GM06990 (cell line): ENCODE measurements at regions not wholly inside any gene's neighbourhood (a gene's known extent, or its start where the extent isn't known, plus 50 kb on each side); places are given as distances from the start of the nearest gene placed in this dataset.

Source experiments
- DNase-seq: peaks from one replicate; pipeline ENCODE4 v3.0.0-alpha.2; 2011; ENCODE audit not compliant: insufficient read length; ENCODE audit errors: extremely low read depth
- H3K27me3 ChIP-seq: replicated peaks from 2 replicates; pipeline ENCODE4 v1.6.0; 2011; ENCODE audit warnings: low read length; ENCODE audit not compliant: control insufficient read depth, insufficient read depth
- H3K36me3 ChIP-seq: 2 replicates; pipeline ENCODE4 v1.5.1; 2011; ENCODE audit warnings: low read length; ENCODE audit not compliant: control insufficient read depth, insufficient read depth
- H3K4me3 ChIP-seq: replicated peaks from 2 replicates; pipeline ENCODE4 v1.5.1; 2011; ENCODE audit warnings: low read depth, mild to moderate bottlenecking, control low read depth, low read length
- TF ChIP-seq, protein P1 (sequence below): IDR thresholded peaks from 2 replicates; pipeline ENCODE4 v1.5.1; 2011; ENCODE audit warnings: low read length, control low read depth, mild to moderate bottlenecking, inconsistent platforms; ENCODE audit not compliant: insufficient read depth, poor library complexity, severe bottlenecking

DNA sequence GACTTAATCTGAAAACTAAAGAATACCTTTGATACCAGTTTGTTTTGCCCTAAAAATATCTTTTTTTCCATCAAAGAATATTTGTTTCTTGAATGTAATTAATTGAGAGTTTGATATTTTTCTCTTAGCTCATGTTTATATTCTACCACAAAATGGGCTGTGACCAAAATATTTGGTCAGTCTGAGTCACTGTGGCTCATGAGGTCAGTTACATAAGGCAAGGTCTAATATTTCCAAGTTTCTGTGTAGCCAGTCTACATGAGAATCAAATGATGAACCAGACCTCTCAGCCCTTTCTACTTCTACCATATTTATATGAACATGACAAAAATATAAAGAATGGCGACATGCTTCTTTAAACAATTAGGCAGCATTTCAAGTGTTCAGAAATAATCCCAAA, 83.0 kb upstream of the IVNS1ABP start:
- H3K27me3 ChIP-seq, result no peaks in the 10 kb centered on the region
- TF ChIP-seq, protein P1, sequence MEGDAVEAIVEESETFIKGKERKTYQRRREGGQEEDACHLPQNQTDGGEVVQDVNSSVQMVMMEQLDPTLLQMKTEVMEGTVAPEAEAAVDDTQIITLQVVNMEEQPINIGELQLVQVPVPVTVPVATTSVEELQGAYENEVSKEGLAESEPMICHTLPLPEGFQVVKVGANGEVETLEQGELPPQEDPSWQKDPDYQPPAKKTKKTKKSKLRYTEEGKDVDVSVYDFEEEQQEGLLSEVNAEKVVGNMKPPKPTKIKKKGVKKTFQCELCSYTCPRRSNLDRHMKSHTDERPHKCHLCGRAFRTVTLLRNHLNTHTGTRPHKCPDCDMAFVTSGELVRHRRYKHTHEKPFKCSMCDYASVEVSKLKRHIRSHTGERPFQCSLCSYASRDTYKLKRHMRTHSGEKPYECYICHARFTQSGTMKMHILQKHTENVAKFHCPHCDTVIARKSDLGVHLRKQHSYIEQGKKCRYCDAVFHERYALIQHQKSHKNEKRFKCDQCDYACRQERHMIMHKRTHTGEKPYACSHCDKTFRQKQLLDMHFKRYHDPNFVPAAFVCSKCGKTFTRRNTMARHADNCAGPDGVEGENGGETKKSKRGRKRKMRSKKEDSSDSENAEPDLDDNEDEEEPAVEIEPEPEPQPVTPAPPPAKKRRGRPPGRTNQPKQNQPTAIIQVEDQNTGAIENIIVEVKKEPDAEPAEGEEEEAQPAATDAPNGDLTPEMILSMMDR, result no peak
- H3K4me3 ChIP-seq, result no peak overlapping the region
- DNase-seq, result no peak
- H3K36me3 ChIP-seq, result no peaks in the 10 kb centered on the region

DNA sequence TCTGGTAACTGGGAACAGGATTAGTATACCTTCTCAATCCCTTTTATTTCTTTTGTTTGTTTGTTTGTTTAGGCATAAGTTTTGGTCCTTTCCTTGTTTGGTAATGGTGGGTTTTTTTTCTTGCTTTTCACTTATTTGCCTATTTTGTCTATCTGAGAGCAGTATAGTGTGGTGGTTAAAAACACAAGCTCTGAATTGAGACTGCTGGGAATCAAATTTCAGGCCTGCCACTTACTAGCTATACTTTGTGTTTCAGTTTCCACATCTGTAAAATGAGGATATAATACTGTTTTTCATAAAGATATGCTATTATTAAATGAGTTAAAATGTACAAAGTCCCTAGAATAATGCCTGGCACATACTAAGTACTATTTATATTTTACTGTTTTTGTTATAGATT, 81.6 kb upstream of the IVNS1ABP start:
- TF ChIP-seq, protein P1, result no peak
- DNase-seq, result no peak
- Histone ChIP-seq H3K4me3 (no peak overlapping the region), H3K27me3 (no peaks in the 10 kb centered on the region), H3K36me3 (no peaks in the 10 kb centered on the region)

DNA sequence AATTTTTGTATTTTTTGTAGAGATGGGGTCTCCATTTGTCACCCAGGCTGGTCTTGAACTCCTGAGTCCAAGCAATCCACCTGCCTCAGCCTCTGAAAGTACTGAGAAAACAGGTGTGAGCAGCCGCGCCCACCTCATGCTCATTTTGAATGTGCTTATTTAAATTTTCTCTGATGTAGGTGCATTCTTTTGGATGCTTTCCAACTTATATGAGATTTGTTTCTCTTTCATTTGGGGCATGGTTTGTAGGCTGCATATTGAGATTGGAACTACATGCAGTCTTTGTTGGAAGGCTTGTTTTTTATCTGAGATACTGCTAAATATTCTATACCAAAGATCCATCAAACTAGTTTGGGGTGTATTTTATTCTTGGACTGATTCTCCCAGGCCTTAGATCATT, 81.0 kb upstream of the IVNS1ABP start:
- H3K4me3 ChIP-seq, result no peak overlapping the region
- no peaks in the 10 kb centered on the region for H3K36me3 ChIP-seq
- H3K27me3 ChIP-seq, result no peaks in the 10 kb centered on the region
- DNase-seq, result no peak
- TF ChIP-seq, protein P1, result no peak

- no peak for DNase-seq
- no peaks in the 10 kb centered on the region for H3K27me3 ChIP-seq
- TF ChIP-seq, protein P1, result no peak
- H3K4me3 ChIP-seq, result no peak overlapping the region
- H3K36me3 ChIP-seq, result no peaks in the 10 kb centered on the region
Observed at GRCh38 chr1:185397183-185397582, 80.1 kb upstream of the IVNS1ABP start.

GRCh38 chr1:185396126-185396525, 79.1 kb upstream of the IVNS1ABP start:
- Histone ChIP-seq H3K36me3 (no peaks in the 10 kb centered on the region), H3K4me3 (no peak overlapping the region), H3K27me3 (no peaks in the 10 kb centered on the region)
- TF ChIP-seq, protein P1, result no peak
- DNase-seq, result no peak

GRCh38 chr1:185393815-185394214, 76.8 kb upstream of the IVNS1ABP start:
- Histone ChIP-seq H3K4me3 (no peak overlapping the region), H3K36me3 (no peaks in the 10 kb centered on the region), H3K27me3 (no peaks in the 10 kb centered on the region)
- no peak for DNase-seq
- TF ChIP-seq, protein P1, result no peak
